GM21423 (cell line): ENCODE measurements at regions not wholly inside any gene's neighbourhood (a gene's known extent, or its start where the extent isn't known, plus 50 kb on each side); places are given as distances from the start of the nearest gene placed in this dataset.
"Not testable (repeated sequence)": the region's sequence is repeated elsewhere in the genome, so short reads cannot be mapped to it uniquely, and the experiment has no call there.

ENCODE experiments used
- ATAC-seq: cut with Tn5 transposase; IDR thresholded peaks from one replicate; pipeline ENCODE4 v1.9.1; 2021; ENCODE audit warnings: mild to moderate bottlenecking, moderate library complexity; ENCODE audit not compliant: unreplicated experiment

- no peak for ATAC-seq
These were observed 211.6 kb upstream of the MAGI2 start for GRCh38 chr7:79664884-79665676.

GRCh38 chr7:79658304-79658703 lies 204.8 kb upstream of the MAGI2 start:
- ATAC-seq: no peak

GRCh38 chr7:79653136-79653631 lies 199.7 kb upstream of the MAGI2 start:
- no peak for ATAC-seq

GRCh38 chr7:79652619-79653018 lies 199.2 kb upstream of the MAGI2 start:
- no peak for ATAC-seq

- ATAC-seq: no peak
These were observed 194.2 kb upstream of the MAGI2 start for GRCh38 chr7:79647711-79648110.

- ATAC-seq: no peak
These were observed 192.8 kb upstream of the MAGI2 start for GRCh38 chr7:79646278-79646677.

GRCh38 chr7:79636849-79637248 lies 183.4 kb upstream of the MAGI2 start:
- no peak for ATAC-seq

- not testable (repeated sequence) for ATAC-seq
These were observed 172.5 kb upstream of the MAGI2 start for GRCh38 chr7:79625921-79626320.

GRCh38 chr7:79624336-79624735 lies 170.9 kb upstream of the MAGI2 start:
- no peak for ATAC-seq

- ATAC-seq: no peak
These were observed 169.3 kb upstream of the MAGI2 start for GRCh38 chr7:79622781-79623180.

- ATAC-seq: no peak
These were observed 166.8 kb upstream of the MAGI2 start for GRCh38 chr7:79620291-79620690.

GRCh38 chr7:79619216-79619615 lies 165.7 kb upstream of the MAGI2 start:
- ATAC-seq: no peak

- no peak for ATAC-seq
These were observed 162.6 kb upstream of the MAGI2 start for GRCh38 chr7:79615871-79616640.

- ATAC-seq: no peak
These were observed 162.0 kb upstream of the MAGI2 start for GRCh38 chr7:79615466-79615865.

GRCh38 chr7:79612903-79613302 lies 159.4 kb upstream of the MAGI2 start:
- no peak for ATAC-seq

- ATAC-seq: no peak
These were observed 158.6 kb upstream of the MAGI2 start for GRCh38 chr7:79612022-79612421.

- no peak for ATAC-seq
These were observed 157.4 kb upstream of the MAGI2 start for GRCh38 chr7:79610748-79611304.

- ATAC-seq: no peak
These were observed 156.8 kb upstream of the MAGI2 start for GRCh38 chr7:79610313-79610712.

GRCh38 chr7:79608005-79608404 lies 154.5 kb upstream of the MAGI2 start:
- ATAC-seq: no peak

GRCh38 chr7:79604841-79605240 lies 151.4 kb upstream of the MAGI2 start:
- no peak for ATAC-seq

GRCh38 chr7:79598351-79598750 lies 144.9 kb upstream of the MAGI2 start:
- ATAC-seq: no peak

GRCh38 chr7:79594671-79595070 lies 141.2 kb upstream of the MAGI2 start:
- ATAC-seq: not testable (repeated sequence)
